Tibial nerve (tissue), 4 donors: ENCODE measurements at regions not wholly inside any gene's neighbourhood (a gene's known extent, or its start where the extent isn't known, plus 50 kb on each side); places are given as distances from the start of the nearest gene placed in this dataset.

ENCODE experiments used
- DNase-seq, 2 donors: peaks; one replicate each; pipeline ENCODE4 v3.0.0-alpha.2; 2019; ENCODE audit warnings: low spot score in 2 of 2
- H3K27ac ChIP-seq, 4 donors: fragments of 200-600 bp; sonication (generic) in 3 of 4; one replicate each; pipeline ENCODE4 v1.5.1; 2017 to 2019; ENCODE audit warnings: mild to moderate bottlenecking in 1 of 4
- H3K27me3 ChIP-seq, 2 donors: fragments of 200-600 bp; sonication (generic) in 1 of 2; one replicate each; pipeline versions ENCODE4 v1.5.1 to v1.6.0; 2017 to 2019
- H3K36me3 ChIP-seq, 3 donors: fragments of 200-600 bp; sonication (generic); one replicate each; pipeline ENCODE4 v1.5.1; 2018 to 2019
- H3K4me1 ChIP-seq, 4 donors: fragments of 200-600 bp; sonication (generic) in 3 of 4; one replicate each; pipeline ENCODE4 v1.5.1; 2017 to 2019
- H3K4me3 ChIP-seq, 4 donors: fragments of 200-600 bp; sonication (generic) in 3 of 4; one replicate each; pipeline ENCODE4 v1.5.1; 2017 to 2019; ENCODE audit warnings: mild to moderate bottlenecking in 1 of 4, moderate library complexity in 1 of 4
- H3K9me3 ChIP-seq, 4 donors: fragments of 200-600 bp; sonication (generic) in 3 of 4; one replicate each; pipeline ENCODE4 v1.5.1; 2017 to 2019
- EP300 ChIP-seq, 2 donors: sonication (generic); formaldehyde crosslinking; IDR thresholded peaks; one replicate each; pipeline ENCODE4 v1.6.1; 2017; ENCODE audit warnings: antibody characterized with exemption in 2 of 2, mild to moderate bottlenecking in 1 of 2
- POLR2A ChIP-seq, 2 donors: fragments of 450-650 bp; IDR thresholded peaks; one replicate each; pipeline ENCODE4 v1.6.1; 2017; ENCODE audit warnings: antibody characterized with exemption in 2 of 2, mild to moderate bottlenecking in 2 of 2, moderate library complexity in 2 of 2
- WGBS, 2 donors: methylation state at CpG; one replicate each; pipeline ENCODE4 v1.1.5; 2018; 5-methylcytosine and 5-hydroxymethylcytosine counted together
- TF ChIP-seq, protein P1 (sequence below), 5 experiments: fragments of 200-600 bp in 3 of 5; fragments of 450-650 bp in 2 of 5; sonication (generic) in 3 of 5; IDR thresholded peaks; one replicate each; pipeline ENCODE4 v1.5.1; 2016 to 2019; ENCODE audit warnings: antibody characterized with exemption in 5 of 5, mild to moderate bottlenecking in 3 of 5, moderate library complexity in 2 of 5

DNA sequence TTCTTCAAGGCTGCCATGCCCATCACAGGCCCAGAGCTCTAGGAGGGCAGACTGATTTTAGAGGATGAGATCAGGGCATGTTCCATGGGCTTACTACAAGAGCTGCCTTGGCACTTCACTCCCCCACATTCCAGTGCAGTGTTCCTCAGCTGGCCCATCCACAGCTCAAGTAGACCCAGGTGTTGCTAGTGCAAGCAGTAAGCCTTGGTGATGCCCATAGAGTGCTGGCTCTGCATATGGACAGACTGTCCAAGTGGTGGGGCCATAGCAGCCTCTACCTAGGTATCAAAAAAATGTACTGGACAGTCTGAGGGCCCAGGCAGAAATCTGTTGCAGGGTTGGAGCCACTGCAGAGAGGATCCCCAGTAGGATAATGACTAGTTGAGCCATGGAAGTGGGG lies 366.6 kb downstream of the FGF10 start:
- Histone ChIP-seq H3K9me3 (peaks cover 0 to 10% (median 0%) of the 10 kb centered on the region in 4 donors), H3K36me3 (no peaks in the 10 kb centered on the region), H3K27me3 (no peaks in the 10 kb centered on the region), H3K4me3 (no peak overlapping the region), H3K27ac (no peak overlapping the region), H3K4me1 (no peaks in the 10 kb centered on the region)
- TF ChIP-seq POLR2A (IDR thresholded peaks at IDR 0.05), result no peak
- TF ChIP-seq, protein P1, sequence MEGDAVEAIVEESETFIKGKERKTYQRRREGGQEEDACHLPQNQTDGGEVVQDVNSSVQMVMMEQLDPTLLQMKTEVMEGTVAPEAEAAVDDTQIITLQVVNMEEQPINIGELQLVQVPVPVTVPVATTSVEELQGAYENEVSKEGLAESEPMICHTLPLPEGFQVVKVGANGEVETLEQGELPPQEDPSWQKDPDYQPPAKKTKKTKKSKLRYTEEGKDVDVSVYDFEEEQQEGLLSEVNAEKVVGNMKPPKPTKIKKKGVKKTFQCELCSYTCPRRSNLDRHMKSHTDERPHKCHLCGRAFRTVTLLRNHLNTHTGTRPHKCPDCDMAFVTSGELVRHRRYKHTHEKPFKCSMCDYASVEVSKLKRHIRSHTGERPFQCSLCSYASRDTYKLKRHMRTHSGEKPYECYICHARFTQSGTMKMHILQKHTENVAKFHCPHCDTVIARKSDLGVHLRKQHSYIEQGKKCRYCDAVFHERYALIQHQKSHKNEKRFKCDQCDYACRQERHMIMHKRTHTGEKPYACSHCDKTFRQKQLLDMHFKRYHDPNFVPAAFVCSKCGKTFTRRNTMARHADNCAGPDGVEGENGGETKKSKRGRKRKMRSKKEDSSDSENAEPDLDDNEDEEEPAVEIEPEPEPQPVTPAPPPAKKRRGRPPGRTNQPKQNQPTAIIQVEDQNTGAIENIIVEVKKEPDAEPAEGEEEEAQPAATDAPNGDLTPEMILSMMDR (IDR thresholded peaks at IDR 0.05), result no peak
- no peak for DNase-seq

DNA sequence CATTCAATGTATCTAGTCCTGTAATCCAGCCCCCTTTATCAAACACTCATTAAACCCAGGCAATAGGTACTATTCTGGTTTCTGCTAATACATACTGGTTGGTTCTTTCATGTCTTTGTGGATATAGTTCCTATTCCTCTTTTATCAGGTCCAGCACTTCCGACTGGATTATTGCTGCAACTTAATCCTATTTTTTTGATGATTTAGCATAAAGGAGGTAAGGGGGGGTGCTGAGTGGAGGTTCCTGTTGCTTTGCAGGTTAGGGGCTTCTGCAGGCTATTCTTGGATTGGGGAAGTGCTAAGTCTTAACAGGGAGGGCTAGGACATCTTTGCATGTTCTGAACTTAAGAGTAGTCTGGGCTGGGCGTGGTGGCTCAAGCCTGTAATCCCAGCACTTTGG lies 377.7 kb downstream of the FGF10 start:
- H3K27me3 ChIP-seq, result no peaks in the 10 kb centered on the region
- H3K27ac ChIP-seq, result no peak overlapping the region
- H3K9me3 ChIP-seq, result peaks cover 0 to 15% (median 0%) of the 10 kb centered on the region in 4 donors
- WGBS, 2 donors, result 74 to 85% methylated on average over 2 of the region's 2 CpGs
- H3K4me3 ChIP-seq, result no peak overlapping the region
- DNase-seq, result no peak
- TF ChIP-seq EP300 (IDR thresholded peaks at IDR 0.05) (no peak), POLR2A (IDR thresholded peaks at IDR 0.05) (no peak)
- TF ChIP-seq, protein P1 (IDR thresholded peaks at IDR 0.05), result no peak
- no peaks in the 10 kb centered on the region for H3K36me3 ChIP-seq
- no peaks in the 10 kb centered on the region for H3K4me1 ChIP-seq

DNA sequence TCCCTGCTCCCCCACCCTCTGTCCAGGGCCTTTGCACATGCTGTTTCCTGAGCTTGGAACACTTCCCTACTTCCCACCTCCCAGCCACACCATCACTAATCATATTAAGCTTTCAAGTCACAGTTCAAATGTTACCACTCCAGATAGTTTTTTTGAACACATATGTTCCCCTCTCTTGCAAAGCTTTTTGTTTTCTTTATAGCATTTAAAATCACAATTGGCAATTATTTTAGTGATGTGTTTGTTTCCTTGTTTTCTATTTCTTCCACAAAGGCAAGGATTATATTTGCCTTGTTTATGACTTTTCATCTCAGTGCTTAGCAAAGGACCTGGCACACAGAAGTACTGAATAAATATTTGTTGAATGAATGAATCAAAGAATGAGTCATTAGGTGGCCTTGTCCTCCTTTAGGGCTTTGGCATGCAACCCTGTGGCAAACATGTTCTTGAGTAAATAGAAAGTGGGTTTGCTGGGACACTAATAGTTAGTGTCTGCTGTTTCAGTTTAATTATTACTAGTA lies 386.8 kb downstream of the FGF10 start:
- H3K4me1 ChIP-seq, result peaks cover 0 to 11% (median 2%) of the 10 kb centered on the region in 4 donors
- H3K36me3 ChIP-seq, result no peaks in the 10 kb centered on the region
- H3K4me3 ChIP-seq, result no peak overlapping the region
- no peak for DNase-seq
- H3K27me3 ChIP-seq, result no peaks in the 10 kb centered on the region
- no peaks in the 10 kb centered on the region for H3K9me3 ChIP-seq
- TF ChIP-seq POLR2A (IDR thresholded peaks at IDR 0.05) (no peak), EP300 (IDR thresholded peaks at IDR 0.05) (no peak)
- TF ChIP-seq, protein P1 (IDR thresholded peaks at IDR 0.05), result no peak
- H3K27ac ChIP-seq, result no peak overlapping the region

DNA sequence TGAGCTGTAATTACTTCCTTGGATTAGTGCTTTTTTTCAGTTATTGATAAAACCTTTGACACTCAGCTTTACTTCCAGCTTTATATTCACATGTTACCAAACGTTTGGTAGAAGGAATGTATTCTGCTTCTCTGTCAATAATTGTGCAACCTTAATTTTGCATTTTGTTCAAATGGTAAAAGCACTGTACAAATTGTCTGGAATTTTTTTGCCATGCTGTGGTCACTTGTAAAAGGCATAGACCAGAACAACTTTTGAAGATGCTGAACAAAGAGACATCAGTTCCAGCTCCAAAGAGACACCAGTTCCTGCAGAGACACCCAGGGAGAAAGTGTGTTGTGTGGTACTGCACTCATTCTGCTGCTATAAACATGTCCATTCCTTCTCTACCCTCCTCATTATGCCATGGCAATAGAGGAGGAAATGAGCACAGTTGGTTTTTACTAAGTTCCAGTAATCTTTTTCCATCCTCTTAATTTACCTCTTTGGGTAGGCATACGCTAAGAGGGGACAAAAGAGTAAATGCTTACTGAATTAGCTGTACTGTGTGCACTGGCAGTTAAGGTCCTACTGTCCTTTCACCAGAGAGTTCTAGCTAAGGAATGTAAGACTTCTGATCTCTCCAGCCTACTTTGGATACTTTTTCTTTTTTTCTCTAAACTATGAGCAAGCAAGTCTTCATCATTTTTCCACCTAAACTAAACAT lies 387.4 kb downstream of the FGF10 start:
- DNase-seq, result no peak
- H3K9me3 ChIP-seq, result no peaks in the 10 kb centered on the region
- no peak overlapping the region for H3K27ac ChIP-seq
- H3K27me3 ChIP-seq, result no peaks in the 10 kb centered on the region
- 50 to 58% methylated on average over 2 of the region's 2 CpGs for WGBS, 2 donors
- H3K4me1 ChIP-seq, result peaks cover 0 to 11% (median 2%) of the 10 kb centered on the region in 4 donors
- H3K36me3 ChIP-seq, result no peaks in the 10 kb centered on the region
- no peak overlapping the region for H3K4me3 ChIP-seq
- TF ChIP-seq, protein P1 (IDR thresholded peaks at IDR 0.05), result no peak
- TF ChIP-seq POLR2A (IDR thresholded peaks at IDR 0.05) (no peak), EP300 (IDR thresholded peaks at IDR 0.05) (no peak)

DNA sequence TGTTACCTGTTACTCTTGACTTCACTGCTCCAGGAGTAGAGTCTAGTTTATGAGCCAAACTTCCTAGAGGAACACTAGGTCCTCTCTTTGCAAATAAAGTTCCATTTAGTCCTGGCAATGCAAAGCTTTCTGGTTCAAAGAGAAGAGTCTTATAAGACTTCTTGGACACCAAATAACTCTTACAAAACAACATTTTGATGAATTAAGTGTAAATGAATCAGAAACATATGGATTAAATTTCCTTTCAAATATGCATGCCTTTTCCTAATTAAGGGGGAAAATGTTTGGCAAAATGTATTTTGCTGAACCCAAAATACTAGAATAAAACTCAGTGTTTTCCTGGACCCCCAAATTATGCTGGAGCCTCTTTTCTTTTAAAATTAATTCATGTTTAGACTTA lies 388.0 kb downstream of the FGF10 start:
- Histone ChIP-seq H3K9me3 (no peaks in the 10 kb centered on the region), H3K36me3 (no peaks in the 10 kb centered on the region), H3K4me3 (no peak overlapping the region), H3K4me1 (peaks cover 0 to 11% (median 2%) of the 10 kb centered on the region in 4 donors), H3K27ac (no peak overlapping the region), H3K27me3 (no peaks in the 10 kb centered on the region)
- TF ChIP-seq EP300 (IDR thresholded peaks at IDR 0.05) (no peak), POLR2A (IDR thresholded peaks at IDR 0.05) (no peak)
- TF ChIP-seq, protein P1 (IDR thresholded peaks at IDR 0.05), result no peak
- no peak for DNase-seq
